ENCODE measurements at regions not wholly inside any gene's neighbourhood (a gene's known extent, or its start where the extent isn't known, plus 50 kb on each side); places are given as distances from the start of the nearest gene placed in this dataset.

DNA sequence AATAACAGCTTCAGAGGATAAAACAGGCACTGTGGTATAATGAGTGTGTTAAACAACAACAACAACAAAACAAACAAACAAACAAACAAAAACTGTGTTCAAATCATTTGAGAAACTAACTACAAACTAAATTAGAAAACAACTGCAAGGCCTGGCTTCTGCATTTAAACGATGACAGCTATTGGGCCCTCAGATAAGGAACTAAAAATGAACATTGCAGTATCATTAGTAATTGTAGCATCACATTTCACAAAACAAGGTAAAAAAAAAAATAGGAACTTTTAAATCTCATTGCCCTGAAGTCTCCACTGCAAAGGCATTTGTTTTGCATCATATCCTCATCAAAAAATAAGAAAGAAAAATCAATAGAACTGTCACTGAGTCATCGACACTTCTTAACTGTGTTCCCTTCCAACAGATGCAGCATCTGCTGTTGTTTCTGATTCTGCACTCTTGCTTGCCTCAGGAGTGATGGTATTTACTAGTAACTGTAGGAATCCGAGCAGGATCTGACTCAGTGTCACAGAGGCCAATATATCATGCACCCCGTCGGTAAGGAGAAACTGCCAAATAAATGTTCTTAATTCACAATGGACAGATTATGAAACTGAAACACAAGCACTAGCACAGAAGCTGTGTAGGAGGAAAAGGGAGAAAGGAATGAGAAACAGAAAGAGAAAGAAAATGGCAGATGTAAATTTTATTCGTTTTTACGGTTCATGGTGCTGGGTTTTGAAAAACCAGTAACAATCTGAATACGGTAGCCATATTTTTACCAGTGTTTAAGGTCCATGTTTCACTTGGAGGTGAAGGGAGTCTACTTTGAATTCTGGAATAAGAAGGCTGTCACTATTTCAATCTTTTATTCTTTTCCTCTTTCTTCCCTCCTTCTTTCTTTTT is 365.7 kb upstream of the EPHA7 start:
- Histone ChIP-seq H3K4me1 (no peaks in the 10 kb centered on the region), H3K36me3 (no peaks in the 10 kb centered on the region), H3K9me3 (no peaks in the 10 kb centered on the region), H3K27ac (no peak overlapping the region), H3K27me3 (no peaks in the 10 kb centered on the region), H3K4me3 (peak overlapping the region in 1 of 2 donors; percentile 31)
- TF ChIP-seq POLR2AphosphoS5 (IDR thresholded peaks at IDR 0.05; ENCODE audit: insufficient read depth in 1 of 2, low read depth in 1 of 2) (no peak), POLR2A (IDR thresholded peaks at IDR 0.05) (no peak)
- TF ChIP-seq, protein P1, sequence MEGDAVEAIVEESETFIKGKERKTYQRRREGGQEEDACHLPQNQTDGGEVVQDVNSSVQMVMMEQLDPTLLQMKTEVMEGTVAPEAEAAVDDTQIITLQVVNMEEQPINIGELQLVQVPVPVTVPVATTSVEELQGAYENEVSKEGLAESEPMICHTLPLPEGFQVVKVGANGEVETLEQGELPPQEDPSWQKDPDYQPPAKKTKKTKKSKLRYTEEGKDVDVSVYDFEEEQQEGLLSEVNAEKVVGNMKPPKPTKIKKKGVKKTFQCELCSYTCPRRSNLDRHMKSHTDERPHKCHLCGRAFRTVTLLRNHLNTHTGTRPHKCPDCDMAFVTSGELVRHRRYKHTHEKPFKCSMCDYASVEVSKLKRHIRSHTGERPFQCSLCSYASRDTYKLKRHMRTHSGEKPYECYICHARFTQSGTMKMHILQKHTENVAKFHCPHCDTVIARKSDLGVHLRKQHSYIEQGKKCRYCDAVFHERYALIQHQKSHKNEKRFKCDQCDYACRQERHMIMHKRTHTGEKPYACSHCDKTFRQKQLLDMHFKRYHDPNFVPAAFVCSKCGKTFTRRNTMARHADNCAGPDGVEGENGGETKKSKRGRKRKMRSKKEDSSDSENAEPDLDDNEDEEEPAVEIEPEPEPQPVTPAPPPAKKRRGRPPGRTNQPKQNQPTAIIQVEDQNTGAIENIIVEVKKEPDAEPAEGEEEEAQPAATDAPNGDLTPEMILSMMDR (IDR thresholded peaks at IDR 0.05): no peak
- intact Hi-C loops (cut with DNase I): no loop called here
- DNase-seq (ENCODE audit: extremely low spot score in 2 of 2): no peak

DNA sequence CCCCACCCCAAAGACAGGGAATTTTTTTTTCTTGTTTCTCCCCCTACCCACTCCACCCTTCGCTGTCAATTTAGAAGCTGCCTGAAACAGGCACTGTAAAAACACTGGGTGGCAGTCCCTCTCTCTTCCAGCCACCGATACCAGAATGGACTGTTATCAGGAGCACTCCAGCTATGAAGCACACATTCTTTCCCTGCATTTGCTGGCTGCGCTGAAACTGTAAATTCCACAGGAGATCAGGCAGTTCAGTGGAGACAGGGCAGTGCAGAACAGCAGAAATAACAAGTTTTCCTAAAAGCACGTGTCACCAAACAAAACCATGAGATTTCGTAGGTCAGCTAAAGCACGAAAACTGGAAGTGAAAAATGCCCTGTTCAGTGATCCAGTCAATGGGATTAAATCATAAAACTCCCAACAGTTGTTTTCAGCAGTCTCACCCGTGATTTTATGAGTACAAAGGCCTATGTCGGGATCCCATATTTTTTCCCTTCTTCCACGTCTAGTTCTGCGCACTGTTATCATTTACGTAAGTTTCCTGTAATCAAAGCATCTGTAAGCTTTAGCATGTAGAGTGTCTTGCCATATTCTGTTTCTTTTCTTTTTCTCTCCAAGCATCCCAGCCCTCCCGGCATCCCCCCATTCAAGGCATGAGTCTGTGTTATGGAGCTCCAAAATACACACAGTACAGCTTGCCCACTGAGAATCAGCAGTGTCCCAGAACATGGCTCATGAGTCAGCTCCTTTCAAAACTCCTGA is 359.9 kb upstream of the EPHA7 start:
- DNase-seq (ENCODE audit: extremely low spot score in 2 of 2): no peak
- H3K9me3 ChIP-seq: no peaks in the 10 kb centered on the region
- TF ChIP-seq POLR2A (IDR thresholded peaks at IDR 0.05): no peak
- H3K4me1 ChIP-seq: no peaks in the 10 kb centered on the region
- no peaks in the 10 kb centered on the region for H3K27me3 ChIP-seq
- intact Hi-C loops (cut with DNase I): no loop called here
- no peak overlapping the region for H3K4me3 ChIP-seq
- no peak overlapping the region for H3K27ac ChIP-seq
- no peaks in the 10 kb centered on the region for H3K36me3 ChIP-seq

DNA sequence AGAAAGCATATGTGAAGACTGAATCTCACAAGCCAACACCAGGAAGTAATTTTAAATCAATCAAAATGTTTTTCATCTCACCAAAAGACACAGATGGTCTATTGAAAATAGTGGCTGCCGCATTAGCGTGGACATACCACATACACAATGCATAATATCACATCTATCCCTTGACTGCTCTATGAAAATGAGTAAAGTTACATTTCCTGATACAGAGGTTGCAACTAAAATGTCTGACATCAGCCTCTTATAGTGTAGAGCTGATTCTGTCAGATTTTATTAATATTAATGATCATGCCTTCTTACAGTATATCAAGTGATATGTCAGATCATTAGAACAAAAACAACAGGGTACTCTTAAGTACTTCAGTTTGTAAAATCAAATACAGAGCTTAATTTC is 339.8 kb upstream of the EPHA7 start:
- no peaks in the 10 kb centered on the region for H3K36me3 ChIP-seq
- no peak overlapping the region for H3K27ac ChIP-seq
- H3K4me1 ChIP-seq: no peaks in the 10 kb centered on the region
- H3K27me3 ChIP-seq: no peaks in the 10 kb centered on the region
- TF ChIP-seq, protein P1 (IDR thresholded peaks at IDR 0.05): no peak
- no peak for TF ChIP-seq POLR2AphosphoS5 (IDR thresholded peaks at IDR 0.05; ENCODE audit: insufficient read depth in 1 of 2, low read depth in 1 of 2)
- TF ChIP-seq POLR2A (IDR thresholded peaks at IDR 0.05): no peak
- no peak for DNase-seq (ENCODE audit: extremely low spot score in 2 of 2)
- H3K9me3 ChIP-seq: no peaks in the 10 kb centered on the region
- H3K4me3 ChIP-seq: no peak overlapping the region
- intact Hi-C loops (cut with DNase I): no loop called here

DNA sequence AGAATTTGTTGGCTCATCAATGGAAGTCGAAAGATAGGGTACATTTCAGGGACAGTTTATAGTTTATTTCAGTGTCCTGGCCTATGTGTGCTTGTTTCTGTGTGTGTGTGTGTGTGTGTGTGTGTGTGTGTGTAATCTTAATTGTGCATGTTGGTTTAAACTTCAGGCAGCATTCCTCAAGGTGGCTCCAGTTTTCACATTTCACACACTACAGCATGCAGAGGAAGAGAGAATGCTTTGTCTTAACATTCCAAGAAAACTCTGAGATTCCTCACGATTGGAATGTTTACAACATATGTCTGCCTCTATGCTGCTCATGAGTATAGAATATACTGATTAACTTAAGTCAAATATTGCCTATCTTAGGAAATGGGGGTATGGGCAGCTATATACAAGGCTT is 332.6 kb upstream of the EPHA7 start:
- TF ChIP-seq, protein P1 (IDR thresholded peaks at IDR 0.05): no peak
- TF ChIP-seq POLR2AphosphoS5 (IDR thresholded peaks at IDR 0.05; ENCODE audit: insufficient read depth in 1 of 2, low read depth in 1 of 2) (no peak), POLR2A (IDR thresholded peaks at IDR 0.05) (no peak)
- intact Hi-C loops (cut with DNase I): no loop called here
- H3K4me1 ChIP-seq: no peaks in the 10 kb centered on the region
- no peak overlapping the region for H3K27ac ChIP-seq
- no peaks in the 10 kb centered on the region for H3K27me3 ChIP-seq
- no peak overlapping the region for H3K4me3 ChIP-seq
- no peaks in the 10 kb centered on the region for H3K9me3 ChIP-seq
- DNase-seq (ENCODE audit: extremely low spot score in 2 of 2): no peak
- no peaks in the 10 kb centered on the region for H3K36me3 ChIP-seq

DNA sequence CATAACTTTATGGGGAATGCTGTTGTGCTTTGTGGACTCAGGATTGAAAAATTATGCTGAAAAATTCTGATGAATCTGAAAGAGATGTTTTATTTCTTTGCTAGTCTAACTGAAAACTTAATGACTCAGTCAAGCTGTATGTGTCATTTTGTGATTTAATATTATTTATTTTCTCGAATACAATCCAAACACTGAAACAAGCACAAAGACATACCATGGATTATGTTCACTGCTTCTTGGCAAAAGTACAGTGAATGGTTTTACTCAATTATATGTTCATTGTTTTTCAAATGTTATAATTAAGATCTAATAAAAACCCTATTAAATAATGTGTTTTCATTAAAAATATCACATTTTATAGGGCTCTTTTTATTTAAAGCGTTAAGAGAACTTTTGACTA is 330.6 kb upstream of the EPHA7 start:
- TF ChIP-seq POLR2AphosphoS5 (IDR thresholded peaks at IDR 0.05; ENCODE audit: insufficient read depth in 1 of 2, low read depth in 1 of 2) (no peak), POLR2A (IDR thresholded peaks at IDR 0.05) (no peak)
- TF ChIP-seq, protein P1 (IDR thresholded peaks at IDR 0.05): no peak
- no peak for DNase-seq (ENCODE audit: extremely low spot score in 2 of 2)
- no peaks in the 10 kb centered on the region for H3K9me3 ChIP-seq
- intact Hi-C loops (cut with DNase I): no loop called here
- H3K27ac ChIP-seq: no peak overlapping the region
- no peak overlapping the region for H3K4me3 ChIP-seq
- H3K4me1 ChIP-seq: no peaks in the 10 kb centered on the region
- no peaks in the 10 kb centered on the region for H3K27me3 ChIP-seq
- H3K36me3 ChIP-seq: no peaks in the 10 kb centered on the region
